ENCODE measurements at regions not wholly inside any gene's neighbourhood (a gene's known extent, or its start where the extent isn't known, plus 50 kb on each side); places are given as distances from the start of the nearest gene placed in this dataset.

DNA sequence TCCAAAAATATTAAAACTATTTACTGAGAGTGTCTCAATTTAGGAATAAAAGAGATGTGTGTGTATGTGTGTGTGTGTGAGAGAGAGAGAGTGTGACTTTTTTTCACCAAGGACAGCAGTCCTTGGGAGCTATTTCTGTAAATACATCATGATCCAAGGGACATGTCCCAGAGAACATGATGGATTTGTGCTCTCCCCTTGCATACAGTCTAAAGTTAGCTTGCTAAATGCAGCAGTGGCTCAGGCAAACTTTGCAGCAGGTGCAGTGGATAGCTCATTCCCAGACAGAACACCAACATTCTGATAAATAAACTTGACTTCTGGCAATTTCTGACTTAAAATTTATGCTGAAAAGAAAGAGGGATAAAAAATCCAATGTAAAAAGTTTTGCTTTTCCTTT lies 55.4 kb upstream of the SGCD start:
- no peak for DNase-seq (ENCODE audit: low spot score)

GRCh38 chr5:156272139-156272538 lies 54.8 kb upstream of the SGCD start:
- no peak for DNase-seq (ENCODE audit: low spot score)

- no peak for DNase-seq (ENCODE audit: low spot score)
These were observed 53.6 kb upstream of the SGCD start for GRCh38 chr5:156273325-156273724.

DNA sequence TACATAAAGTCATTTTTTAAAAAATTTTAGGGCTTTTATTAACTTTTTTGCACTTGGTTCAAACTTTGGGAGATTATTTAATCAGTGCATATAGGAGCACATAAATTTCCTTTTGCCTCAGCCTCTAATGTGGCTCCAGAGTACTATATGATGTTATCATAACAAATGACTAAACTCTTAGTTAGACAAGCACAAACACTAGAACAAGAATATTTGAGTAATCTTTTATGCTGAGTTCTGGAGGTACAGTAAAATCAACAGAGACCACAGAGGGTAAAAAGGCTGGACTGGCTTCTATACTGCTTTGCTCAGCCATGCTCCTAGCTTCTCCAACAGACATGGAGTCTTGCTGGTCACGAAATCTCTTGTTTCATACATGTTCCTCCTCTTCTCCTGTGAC lies 52.5 kb upstream of the SGCD start:
- no peak for DNase-seq (ENCODE audit: low spot score)

Data from SW480 (cell line).